CD4-positive, alpha-beta T cell treated with Interleukin-21 for 1 hour (primary cell): ENCODE measurements at regions not wholly inside any gene's neighbourhood (a gene's known extent, or its start where the extent isn't known, plus 50 kb on each side); places are given as distances from the start of the nearest gene placed in this dataset.
"Not testable (repeated sequence)": the region's sequence is repeated elsewhere in the genome, so short reads cannot be mapped to it uniquely, and the experiment has no call there.

Experiments
- DNase-seq: peaks from one replicate; pipeline ENCODE4 v3.0.0-alpha.2; 2020

- no peak for DNase-seq
These were observed 236.8 kb upstream of the GBE1 start for GRCh38 chr3:81998139-81998755.

- no peak for DNase-seq
These were observed 235.9 kb upstream of the GBE1 start for GRCh38 chr3:81997390-81997789.

- DNase-seq, result no peak
These were observed 233.9 kb upstream of the GBE1 start for GRCh38 chr3:81995329-81995728.

GRCh38 chr3:81989758-81990157 is 228.3 kb upstream of the GBE1 start:
- DNase-seq, result no peak

GRCh38 chr3:81989274-81989673 is 227.8 kb upstream of the GBE1 start:
- DNase-seq, result no peak

GRCh38 chr3:81987412-81987811 is 226.0 kb upstream of the GBE1 start:
- DNase-seq, result not testable (repeated sequence)

- no peak for DNase-seq
These were observed 224.7 kb upstream of the GBE1 start for GRCh38 chr3:81985996-81986723.

- no peak for DNase-seq
These were observed 221.9 kb upstream of the GBE1 start for GRCh38 chr3:81983382-81983781.

- no peak for DNase-seq
These were observed 219.4 kb upstream of the GBE1 start for GRCh38 chr3:81980596-81981494.

- DNase-seq, result no peak
These were observed 213.3 kb upstream of the GBE1 start for GRCh38 chr3:81974751-81975150.

GRCh38 chr3:81968658-81969057 is 207.2 kb upstream of the GBE1 start:
- no peak for DNase-seq

- DNase-seq, result no peak
These were observed 205.9 kb upstream of the GBE1 start for GRCh38 chr3:81967393-81967792.

- no peak for DNase-seq
These were observed 204.3 kb upstream of the GBE1 start for GRCh38 chr3:81965696-81966095.

GRCh38 chr3:81962396-81962795 is 201.0 kb upstream of the GBE1 start:
- DNase-seq, result no peak

- no peak for DNase-seq
These were observed 197.7 kb upstream of the GBE1 start for GRCh38 chr3:81958972-81959640.

GRCh38 chr3:81955878-81956277 is 194.4 kb upstream of the GBE1 start:
- DNase-seq, result no peak

GRCh38 chr3:81953111-81953510 is 191.7 kb upstream of the GBE1 start:
- no peak for DNase-seq

- DNase-seq, result no peak
These were observed 190.7 kb upstream of the GBE1 start for GRCh38 chr3:81952141-81952540.

GRCh38 chr3:81951636-81952035 is 190.2 kb upstream of the GBE1 start:
- no peak for DNase-seq

GRCh38 chr3:81951106-81951505 is 189.7 kb upstream of the GBE1 start:
- DNase-seq, result no peak

- no peak for DNase-seq
These were observed 185.9 kb upstream of the GBE1 start for GRCh38 chr3:81947359-81947758.

GRCh38 chr3:81938681-81939080 is 177.2 kb upstream of the GBE1 start:
- no peak for DNase-seq

GRCh38 chr3:81936817-81937216 is 175.4 kb upstream of the GBE1 start:
- DNase-seq, result no peak
